ENCODE measurements at regions not wholly inside any gene's neighbourhood (a gene's known extent, or its start where the extent isn't known, plus 50 kb on each side); places are given as distances from the start of the nearest gene placed in this dataset.
A peak's percentile ranks its signal among the peaks of the same experiment; 100 is the strongest.

DNA sequence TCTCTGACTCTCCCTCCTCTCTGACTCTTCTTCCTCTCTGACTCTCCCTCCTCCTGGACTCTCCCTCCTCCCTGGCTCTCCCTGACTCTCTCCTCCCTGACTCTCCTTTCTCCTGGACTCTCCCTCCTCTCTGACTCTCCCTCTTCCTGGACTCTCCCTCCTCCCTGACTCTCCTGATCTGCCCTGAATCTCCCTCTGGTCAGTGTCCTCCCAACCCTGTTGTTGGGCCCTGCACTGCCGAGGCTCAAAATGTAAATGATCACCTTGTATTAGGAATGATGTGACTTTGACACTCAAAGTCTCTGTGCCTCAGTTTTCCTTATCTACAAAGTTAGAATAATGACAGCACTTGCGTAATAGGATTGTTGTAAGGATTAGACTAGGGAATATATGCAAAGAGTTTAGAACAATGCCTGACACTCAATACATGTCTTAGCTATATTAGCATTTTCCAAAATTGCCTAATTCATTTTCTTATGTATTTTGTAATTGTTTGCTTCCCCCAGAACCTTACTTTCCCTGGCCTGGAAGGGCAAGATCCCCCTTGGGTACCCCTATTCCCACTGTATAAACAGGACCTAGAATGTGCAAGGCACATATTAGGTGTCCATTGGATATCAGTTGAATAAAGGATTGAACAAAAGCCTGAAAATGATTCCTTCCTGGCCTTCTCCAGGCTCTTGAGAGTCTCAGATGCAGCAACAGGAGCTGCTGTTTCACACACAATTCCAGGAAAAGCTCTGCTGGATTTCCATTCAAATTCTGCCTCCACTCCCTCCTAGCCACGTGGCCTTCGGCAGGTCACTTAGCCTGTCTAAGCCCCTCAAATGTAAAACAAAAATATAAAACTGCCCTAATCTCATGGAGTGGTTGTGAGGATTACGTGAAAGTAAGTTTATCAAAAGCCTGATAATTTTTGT, 170.1 kb downstream of the INHBB start:
- TF ChIP-seq POLR2A (IDR thresholded peaks at IDR 0.05; ENCODE audit: low read depth, low read length) = no peak
- FAIRE-seq (no peak), DNase-seq (ENCODE audit: insufficient read length, low spot score) (no peak)

DNA sequence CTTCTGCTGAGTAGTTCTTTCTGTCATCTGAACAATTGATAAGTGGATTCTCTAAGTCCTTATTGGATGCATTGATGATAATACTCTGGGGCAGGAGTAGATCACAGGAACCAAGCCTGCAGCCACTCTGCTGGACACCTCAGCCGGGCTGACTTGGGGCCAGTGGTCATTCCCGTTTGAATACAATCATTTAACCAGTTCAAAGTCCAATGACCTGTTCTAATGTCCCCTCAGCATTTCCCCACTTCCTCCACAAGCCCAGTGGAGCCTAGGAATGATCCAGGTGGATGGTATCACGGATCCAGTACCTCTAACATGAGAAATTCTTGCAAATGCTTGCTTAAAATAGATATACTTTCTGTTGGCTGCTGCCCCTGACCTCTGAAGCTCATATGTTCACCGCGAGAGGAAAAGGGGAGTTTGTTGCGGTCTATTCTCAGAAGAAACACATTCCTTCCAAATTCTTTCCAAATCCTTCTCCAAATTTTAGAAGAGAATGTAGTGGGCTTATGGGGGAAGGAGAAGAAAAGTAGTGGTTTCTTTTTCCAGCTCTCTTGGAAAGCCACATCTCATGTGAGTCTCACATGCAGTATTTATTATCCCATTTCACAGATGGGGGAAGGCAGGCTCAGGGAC, 170.9 kb downstream of the INHBB start:
- no peak for FAIRE-seq
- no peak for TF ChIP-seq PAX5 (IDR thresholded peaks at IDR 0.05; ENCODE audit: insufficient read depth, low read length, severe bottlenecking)
- no peak for TF ChIP-seq SPI1 (IDR thresholded peaks at IDR 0.05; ENCODE audit: low read depth, low read length)
- no peak for DNase-seq (ENCODE audit: insufficient read length, low spot score)

DNA sequence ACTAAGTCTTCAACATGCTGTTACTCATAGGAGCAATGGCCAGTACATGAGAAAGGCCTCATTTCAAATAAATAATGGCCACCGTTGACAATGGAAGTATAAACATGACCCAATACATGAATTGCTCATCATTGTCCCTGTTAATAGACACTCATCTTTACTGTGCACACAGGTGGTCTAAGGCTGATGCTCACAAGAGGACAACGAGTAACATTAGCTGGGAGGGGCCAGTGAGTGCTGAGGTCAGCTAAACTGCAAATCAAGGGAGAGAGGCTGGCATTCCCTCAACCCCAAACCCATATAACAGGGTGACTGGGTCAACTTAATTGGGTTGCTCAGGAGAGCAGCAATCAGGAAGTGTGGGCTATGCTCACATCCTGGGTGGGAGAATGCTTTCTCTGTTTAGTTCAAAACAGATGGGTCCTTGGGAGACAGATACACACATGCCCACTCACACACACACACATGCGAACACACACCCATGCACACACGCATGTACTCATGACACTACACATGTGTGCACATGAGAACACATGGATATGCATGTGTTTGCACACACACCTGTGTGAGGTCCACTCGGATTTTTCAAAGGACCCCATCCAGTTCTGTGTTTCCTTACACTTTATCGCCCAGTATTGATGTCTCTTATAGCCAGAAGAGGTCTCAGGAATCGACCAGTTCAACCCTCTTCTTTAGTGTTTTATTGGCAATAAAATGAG, 172.0 kb downstream of the INHBB start:
- DNase-seq (ENCODE audit: insufficient read length, low spot score) (no peak), FAIRE-seq (no peak)
- no peak for TF ChIP-seq TAF1 (IDR thresholded peaks at IDR 0.05; ENCODE audit: low read depth, low read length)
- no peak for TF ChIP-seq POLR2A (IDR thresholded peaks at IDR 0.05; ENCODE audit: low read depth, low read length)
- no peak for TF ChIP-seq SPI1 (IDR thresholded peaks at IDR 0.05; ENCODE audit: low read depth, low read length)

DNA sequence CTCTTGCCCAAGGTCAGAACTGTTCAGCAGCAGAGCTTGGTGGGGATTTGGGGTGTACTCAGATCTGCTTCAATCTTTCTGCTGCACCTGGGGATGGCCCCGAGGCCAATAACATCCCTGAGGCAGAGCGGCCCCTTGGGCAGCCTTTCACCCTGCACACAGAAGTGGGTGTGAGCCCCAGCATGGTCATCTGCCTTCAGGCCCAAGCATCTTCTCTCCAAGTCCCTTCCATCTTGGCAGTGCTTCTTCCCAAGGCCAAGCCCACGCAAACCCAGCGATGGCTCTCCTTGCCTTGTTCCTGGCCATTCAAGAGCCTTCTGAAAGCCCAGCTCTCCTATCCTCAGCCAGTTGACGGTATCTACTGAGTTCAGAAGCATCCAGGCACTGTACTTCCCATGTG, 172.9 kb downstream of the INHBB start:
- DNase-seq (ENCODE audit: insufficient read length, low spot score) (no peak), FAIRE-seq (no peak)
- TF ChIP-seq POLR2A (IDR thresholded peaks at IDR 0.05; ENCODE audit: low read depth, low read length) = no peak

DNA sequence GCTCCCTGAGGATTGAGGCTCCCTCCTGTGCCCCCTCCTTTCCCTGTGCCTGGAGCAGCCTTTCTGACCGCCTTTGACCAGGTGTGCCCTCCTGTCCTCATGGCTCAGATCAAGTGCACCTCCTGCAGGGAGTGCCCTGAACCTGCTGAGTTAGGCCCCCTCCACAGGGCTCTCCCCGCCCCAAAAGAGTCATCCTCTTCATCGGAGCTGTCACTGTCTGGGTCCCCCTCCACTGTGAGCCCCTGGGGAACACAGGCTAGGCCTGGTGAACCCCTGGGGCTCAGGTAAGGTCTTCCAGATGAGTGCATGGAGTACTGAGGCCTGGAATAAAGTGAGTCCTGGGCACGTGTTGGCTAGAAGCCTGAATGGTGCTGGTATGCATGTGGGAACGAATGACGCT, 173.5 kb downstream of the INHBB start:
- no peak for FAIRE-seq
- DNase-seq (ENCODE audit: insufficient read length, low spot score) = no peak
- TF ChIP-seq POLR2A (IDR thresholded peaks at IDR 0.05; ENCODE audit: low read depth, low read length) (no peak), POU2F2 (IDR thresholded peaks at IDR 0.05; ENCODE audit: low read depth, low read length) (no peak), TAF1 (IDR thresholded peaks at IDR 0.05; ENCODE audit: low read depth, low read length) (no peak), SPI1 (IDR thresholded peaks at IDR 0.05; ENCODE audit: low read depth, low read length) (no peak), POLR2AphosphoS5 (IDR thresholded peaks at IDR 0.05; ENCODE audit: low read depth, low read length) (no peak), PAX5 (IDR thresholded peaks at IDR 0.05; ENCODE audit: insufficient read depth, low read length, severe bottlenecking) (no peak)

DNA sequence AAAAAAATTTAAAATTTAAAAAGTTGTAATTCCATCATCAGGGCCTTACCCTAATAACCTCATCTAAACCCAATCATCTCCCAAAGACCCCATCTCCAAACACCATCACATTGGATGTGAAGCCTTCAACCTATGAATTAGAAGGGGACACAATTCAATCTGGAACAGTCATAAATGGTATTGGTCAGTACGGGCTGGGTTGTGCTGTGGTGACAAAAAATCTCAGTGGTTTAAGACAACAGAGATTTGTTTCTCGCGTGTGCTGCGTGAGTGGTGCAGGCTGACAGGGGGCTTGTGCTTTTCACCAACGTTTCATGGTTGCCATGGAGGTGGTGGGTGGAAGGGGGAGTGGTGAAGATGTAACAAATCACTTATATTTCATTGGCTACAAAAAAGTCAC, 174.5 kb downstream of the INHBB start:
- no peak for TF ChIP-seq POLR2A (IDR thresholded peaks at IDR 0.05; ENCODE audit: low read depth, low read length)
- TF ChIP-seq TAF1 (IDR thresholded peaks at IDR 0.05; ENCODE audit: low read depth, low read length) = no peak
- TF ChIP-seq POLR2AphosphoS5 (IDR thresholded peaks at IDR 0.05; ENCODE audit: low read depth, low read length) = no peak
- no peak for TF ChIP-seq SPI1 (IDR thresholded peaks at IDR 0.05; ENCODE audit: low read depth, low read length)
- no peak for TF ChIP-seq PAX5 (IDR thresholded peaks at IDR 0.05; ENCODE audit: insufficient read depth, low read length, severe bottlenecking)
- no peak for TF ChIP-seq POU2F2 (IDR thresholded peaks at IDR 0.05; ENCODE audit: low read depth, low read length)
- no peak for FAIRE-seq
- no peak for DNase-seq (ENCODE audit: insufficient read length, low spot score)

DNA sequence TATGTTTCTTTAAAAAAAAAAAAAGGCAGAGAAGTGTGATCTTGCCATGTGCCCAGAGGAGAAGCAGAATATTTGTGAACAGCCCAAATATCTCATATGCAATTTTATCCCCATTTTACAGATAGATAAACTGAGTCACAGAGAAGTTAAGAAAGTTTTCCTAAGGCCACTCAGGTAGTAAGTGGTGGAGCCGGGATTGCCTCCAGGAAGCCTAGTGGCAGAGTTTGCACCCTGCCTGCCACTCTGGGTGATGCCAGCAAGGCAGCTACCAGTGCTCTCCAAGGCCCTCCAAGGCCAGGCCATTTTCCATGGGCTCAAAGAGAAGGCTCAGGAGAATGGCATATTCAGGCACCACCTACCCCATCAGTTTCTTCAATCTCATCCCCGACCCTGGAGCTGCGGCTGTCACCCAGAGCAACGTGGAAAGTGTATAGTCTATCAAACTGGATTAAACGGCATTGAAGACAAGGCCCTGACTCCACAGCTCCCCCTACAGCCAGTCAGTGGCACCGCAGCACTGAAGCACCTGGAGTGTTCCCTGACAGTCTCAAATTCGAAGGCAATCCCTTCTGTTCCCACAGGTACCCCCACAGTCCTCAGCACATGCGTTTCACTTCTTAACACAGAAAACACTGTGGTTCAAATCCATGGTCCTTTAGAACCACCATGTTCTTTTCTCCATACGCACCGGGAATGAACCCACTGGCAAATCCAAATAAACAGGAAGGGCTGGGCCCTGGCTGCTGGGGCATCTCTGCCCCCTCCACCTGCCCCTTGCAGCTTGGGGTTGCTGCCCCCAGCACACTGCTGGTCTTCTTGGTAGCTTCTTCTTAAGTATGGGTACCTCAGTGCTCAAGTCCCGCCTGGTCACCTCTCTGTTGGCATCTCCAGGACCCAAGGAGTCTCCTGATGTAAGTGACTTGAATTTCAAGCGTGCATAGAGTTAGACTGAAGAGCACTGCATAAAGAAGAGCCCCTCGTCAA, 175.3 kb downstream of the INHBB start:
- TF ChIP-seq PAX5 (IDR thresholded peaks at IDR 0.05; ENCODE audit: insufficient read depth, low read length, severe bottlenecking) = no peak
- FAIRE-seq = peak; percentile 31
- peak; percentile 41 for DNase-seq (ENCODE audit: insufficient read length, low spot score)

DNA sequence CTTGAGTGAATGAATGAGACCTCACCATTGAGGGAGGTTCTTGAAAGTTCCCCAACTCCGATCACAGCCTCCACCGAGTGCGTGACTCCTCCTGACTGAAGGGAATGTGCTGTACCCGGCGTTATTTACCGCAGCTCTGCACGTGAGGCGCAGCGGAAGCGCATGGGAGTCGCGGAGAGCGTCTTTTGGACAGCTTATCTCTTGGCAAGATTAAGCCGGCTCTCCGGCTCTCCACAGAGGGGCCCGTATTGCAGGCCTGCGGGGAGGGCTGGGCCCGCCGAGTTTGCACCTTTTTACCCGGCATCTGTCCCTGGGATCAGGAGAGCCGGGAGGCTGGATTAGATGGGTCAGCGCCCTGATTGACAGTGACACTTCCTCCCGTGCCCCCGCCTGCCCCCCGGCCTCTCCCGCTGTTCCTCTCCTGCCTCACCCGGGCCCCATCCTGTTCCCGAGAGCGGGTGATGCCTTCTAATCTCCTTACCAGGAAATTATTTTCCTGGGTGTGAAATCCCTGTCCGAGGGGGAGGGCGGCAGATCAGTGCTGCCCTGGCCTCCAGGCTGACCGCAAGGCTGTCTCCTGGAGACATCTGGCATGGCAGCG, 176.3 kb downstream of the INHBB start:
- FAIRE-seq (no peak), DNase-seq (ENCODE audit: insufficient read length, low spot score) (no peak)
- no peak for TF ChIP-seq TAF1 (IDR thresholded peaks at IDR 0.05; ENCODE audit: low read depth, low read length)

DNA sequence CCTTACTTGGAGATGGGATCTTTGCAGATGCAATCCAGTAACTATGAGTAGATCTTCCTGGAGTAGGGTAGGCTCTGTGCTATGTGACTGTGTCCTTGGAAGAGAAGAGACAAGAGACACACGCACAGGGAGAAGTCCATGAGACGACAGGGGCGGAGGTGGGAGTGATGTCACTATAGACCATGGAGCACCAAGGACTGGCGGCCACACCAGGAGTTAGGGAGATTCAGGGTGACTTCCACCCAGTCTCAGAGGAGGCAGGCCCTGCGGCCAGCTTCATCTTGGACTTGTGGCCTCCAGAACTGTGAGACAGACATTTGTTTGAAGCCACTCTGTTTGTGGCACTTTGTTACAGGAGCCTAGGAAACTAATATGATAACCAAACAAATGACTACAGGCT, 177.8 kb downstream of the INHBB start:
- DNase-seq (ENCODE audit: insufficient read length, low spot score) = no peak
- FAIRE-seq = no peak
- TF ChIP-seq POU2F2 (IDR thresholded peaks at IDR 0.05; ENCODE audit: low read depth, low read length) (no peak), PAX5 (IDR thresholded peaks at IDR 0.05; ENCODE audit: insufficient read depth, low read length, severe bottlenecking) (no peak), TAF1 (IDR thresholded peaks at IDR 0.05; ENCODE audit: low read depth, low read length) (no peak), POLR2AphosphoS5 (IDR thresholded peaks at IDR 0.05; ENCODE audit: low read depth, low read length) (no peak), SPI1 (IDR thresholded peaks at IDR 0.05; ENCODE audit: low read depth, low read length) (no peak), POLR2A (IDR thresholded peaks at IDR 0.05; ENCODE audit: low read depth, low read length) (no peak)

DNA sequence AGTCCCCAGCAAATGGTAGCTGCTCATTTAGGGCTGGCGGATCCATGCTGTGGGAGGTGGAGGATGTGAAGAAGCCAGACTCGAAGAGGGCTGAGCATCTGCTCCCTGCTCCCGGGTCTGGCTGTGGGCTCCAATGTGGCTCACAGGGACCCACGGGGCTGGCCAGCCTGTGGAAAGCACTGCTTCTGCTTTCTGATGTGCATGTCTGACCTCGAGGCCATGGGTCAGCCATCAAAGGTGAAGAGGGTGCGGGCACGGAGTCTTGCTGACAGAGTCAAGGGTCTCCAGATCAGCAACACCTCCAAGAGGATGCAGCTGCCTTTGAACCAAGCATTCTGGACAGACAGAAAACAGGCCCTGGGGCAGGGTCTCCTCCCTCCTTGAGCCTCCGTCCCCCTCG, 178.2 kb downstream of the INHBB start:
- TF ChIP-seq POU2F2 (IDR thresholded peaks at IDR 0.05; ENCODE audit: low read depth, low read length) (no peak), TAF1 (IDR thresholded peaks at IDR 0.05; ENCODE audit: low read depth, low read length) (no peak), POLR2A (IDR thresholded peaks at IDR 0.05; ENCODE audit: low read depth, low read length) (no peak), SPI1 (IDR thresholded peaks at IDR 0.05; ENCODE audit: low read depth, low read length) (no peak), POLR2AphosphoS5 (IDR thresholded peaks at IDR 0.05; ENCODE audit: low read depth, low read length) (no peak)
- FAIRE-seq (no peak), DNase-seq (ENCODE audit: insufficient read length, low spot score) (no peak)

Measured in GM12891 (cell line).